WTC11 (cell line): ENCODE measurements at regions not wholly inside any gene's neighbourhood (a gene's known extent, or its start where the extent isn't known, plus 50 kb on each side); places are given as distances from the start of the nearest gene placed in this dataset.

ENCODE experiments used
- ATAC-seq: fragments of 200-7000 bp; cut with Tn5 transposase; 2 replicates; pipeline ENCODE4 v1.10.0; 2021; ENCODE audit warnings: mild to moderate bottlenecking, moderate library complexity
- CTCF ChIA-PET: fragments of 300-600 bp; sonication (Branson Sonifier 250); formaldehyde crosslinking; loops from one replicate; lab custom pipeline; 2021; ENCODE audit warnings: antibody characterized with exemption; lab: Charles Lee
- POLR2A ChIA-PET: fragments of 350-600 bp; sonication (Branson Sonifier 250); formaldehyde crosslinking; loops from one replicate; lab custom pipeline; 2021; ENCODE audit warnings: antibody characterized with exemption; lab: Charles Lee
- DNase-seq: peaks from one replicate; pipeline ENCODE4 v3.0.0; 2021; ENCODE audit warnings: low spot score
- H3K27ac Mint-ChIP-seq: 2 replicates; pipeline ENCODE4 v1.8.0; 2021; ENCODE audit warnings: mixed read lengths
- H3K27me3 Mint-ChIP-seq: 2 replicates; pipeline ENCODE4 v1.8.0; 2021; ENCODE audit warnings: low read depth, mild to moderate bottlenecking, moderate library complexity, mixed read lengths
- H3K36me3 Mint-ChIP-seq: 2 replicates; pipeline ENCODE4 v1.8.0; 2021; ENCODE audit warnings: mixed read lengths
- H3K4me1 Mint-ChIP-seq: 2 replicates; pipeline ENCODE4 v1.8.0; 2022; ENCODE audit warnings: mixed read lengths
- H3K4me3 Mint-ChIP-seq: 2 replicates; pipeline ENCODE4 v1.8.0; 2021; ENCODE audit warnings: mild to moderate bottlenecking, moderate library complexity, mixed read lengths
- H3K9me3 Mint-ChIP-seq: 2 replicates; pipeline ENCODE4 v1.8.0; 2021; ENCODE audit warnings: mixed read lengths
- CTCF ChIP-seq: fragments of 200-600 bp; IDR thresholded peaks from 2 replicates; pipeline ENCODE4 v1.8.0; 2022; ENCODE audit warnings: antibody characterized with exemption
- E2F5 ChIP-seq: sonication (generic); formaldehyde crosslinking; IDR thresholded peaks from 2 replicates; pipeline ENCODE4 v1.8.1; 2022; ENCODE audit warnings: mild to moderate bottlenecking, moderate library complexity, missing genetic modification reagents
- ERG ChIP-seq: fragments of 250-450 bp; sonication (Bioruptor Pico); IDR thresholded peaks from 2 replicates; pipeline ENCODE4 v1.8.0; 2021; ENCODE audit warnings: mild to moderate bottlenecking
- ESRRA ChIP-seq: sonication (generic); formaldehyde crosslinking; IDR thresholded peaks from 2 replicates; pipeline ENCODE4 v1.8.1; 2022; ENCODE audit warnings: mild to moderate bottlenecking, missing genetic modification reagents, borderline replicate concordance
- FOXP4 ChIP-seq: sonication (generic); formaldehyde crosslinking; IDR thresholded peaks from 2 replicates; pipeline ENCODE4 v1.8.0; 2022; ENCODE audit warnings: mild to moderate bottlenecking, missing genetic modification reagents
- GABPB1 ChIP-seq: sonication (generic); formaldehyde crosslinking; IDR thresholded peaks from 2 replicates; pipeline ENCODE4 v1.8.1; 2023; ENCODE audit warnings: mild to moderate bottlenecking, missing genetic modification reagents
- HMGA2 ChIP-seq: fragments of 250-450 bp; sonication (Bioruptor Pico); IDR thresholded peaks from 2 replicates; pipeline ENCODE4 v1.4.0; 2021; ENCODE audit warnings: mild to moderate bottlenecking, moderate library complexity
- HMGXB4 ChIP-seq: sonication (generic); formaldehyde crosslinking; IDR thresholded peaks from 2 replicates; pipeline ENCODE4 v1.8.1; 2023; ENCODE audit warnings: mild to moderate bottlenecking, moderate library complexity, missing genetic modification reagents
- MAX ChIP-seq: sonication (generic); formaldehyde crosslinking; IDR thresholded peaks from 2 replicates; pipeline ENCODE4 v1.8.0; 2022; ENCODE audit warnings: mild to moderate bottlenecking, missing genetic modification reagents
- NFYB ChIP-seq: sonication (generic); formaldehyde crosslinking; conservative IDR thresholded peaks from 2 replicates; pipeline ENCODE4 v1.8.0; 2022; ENCODE audit warnings: low read depth, missing genetic modification reagents
- OVOL2 ChIP-seq: fragments of 250-450 bp; sonication (Bioruptor Pico); IDR thresholded peaks from 2 replicates; pipeline ENCODE4 v1.9.0; 2021; ENCODE audit warnings: mild to moderate bottlenecking, borderline replicate concordance
- SMAD3 ChIP-seq: sonication (generic); formaldehyde crosslinking; IDR thresholded peaks from 2 replicates; pipeline ENCODE4 v1.8.0; 2022; ENCODE audit warnings: missing genetic modification reagents, mild to moderate bottlenecking, borderline replicate concordance
- SOX15 ChIP-seq: fragments of 250-450 bp; sonication (Bioruptor Pico); IDR thresholded peaks from 2 replicates; pipeline ENCODE4 v1.9.0; 2021; ENCODE audit warnings: mild to moderate bottlenecking
- TEAD4 ChIP-seq: sonication (generic); formaldehyde crosslinking; IDR thresholded peaks from 2 replicates; pipeline ENCODE4 v1.8.0; 2022; ENCODE audit warnings: mild to moderate bottlenecking, missing genetic modification reagents
- ZBTB21 ChIP-seq: sonication (generic); formaldehyde crosslinking; IDR thresholded peaks from 2 replicates; pipeline ENCODE4 v1.8.1; 2023; ENCODE audit warnings: mild to moderate bottlenecking, missing genetic modification reagents, borderline replicate concordance
- ZNF512 ChIP-seq: sonication (generic); formaldehyde crosslinking; IDR thresholded peaks from 2 replicates; pipeline ENCODE4 v1.8.1; 2022; ENCODE audit warnings: missing genetic modification reagents, borderline replicate concordance

- no peak for TF ChIP-seq ESRRA
- no peak for TF ChIP-seq GABPB1 (CRISPR knock-in tag)
- no peak for TF ChIP-seq CTCF
- no peak for TF ChIP-seq HMGXB4 (CRISPR knock-in tag)
- TF ChIP-seq E2F5 (CRISPR knock-in tag): no peak
- no peak for TF ChIP-seq ZNF512 (CRISPR knock-in tag)
- TF ChIP-seq NFYB (CRISPR knock-in tag): no peak
- no peak for TF ChIP-seq SOX15 (CRISPR knock-in tag)
Measured at GRCh38 chr13:80671773-80672172, 330.8 kb upstream of the SPRY2 start (continued).

GRCh38 chr13:80669112-80669511 lies 328.2 kb upstream of the SPRY2 start:
- POLR2A ChIA-PET: no interaction called here
- ATAC-seq: no peak
- CTCF ChIA-PET: no interaction called here

GRCh38 chr13:80668452-80668851 lies 327.5 kb upstream of the SPRY2 start:
- CTCF ChIA-PET: no interaction called here
- TF ChIP-seq GABPB1 (CRISPR knock-in tag) (no peak), ERG (CRISPR knock-in tag) (no peak), ZBTB21 (CRISPR knock-in tag) (no peak), HMGA2 (CRISPR knock-in tag) (no peak), OVOL2 (CRISPR knock-in tag) (no peak), SMAD3 (CRISPR knock-in tag) (no peak)
- Mint-ChIP-seq H3K27ac (no peak overlapping the region), H3K9me3 (peaks cover 26% of the 10 kb centered on the region), H3K27me3 (no peaks in the 10 kb centered on the region), H3K4me1 (peaks cover 15% of the 10 kb centered on the region), H3K4me3 (no peak overlapping the region), H3K36me3 (peaks cover 7% of the 10 kb centered on the region)
- POLR2A ChIA-PET: no interaction called here
- ATAC-seq: no peak
- no peak for DNase-seq

More at GRCh38 chr13:80669112-80669511, 328.2 kb upstream of the SPRY2 start:
- Mint-ChIP-seq H3K4me3 (no peak overlapping the region), H3K27ac (no peak overlapping the region), H3K9me3 (peaks cover 33% of the 10 kb centered on the region), H3K36me3 (peaks cover 13% of the 10 kb centered on the region), H3K27me3 (no peaks in the 10 kb centered on the region), H3K4me1 (peaks cover 15% of the 10 kb centered on the region)
- DNase-seq: no peak
- TF ChIP-seq TEAD4 (CRISPR knock-in tag) (no peak), FOXP4 (no peak), MAX (CRISPR knock-in tag) (no peak)
